Smooth muscle cell (in vitro differentiated cells): ENCODE measurements at regions not wholly inside any gene's neighbourhood (a gene's known extent, or its start where the extent isn't known, plus 50 kb on each side); places are given as distances from the start of the nearest gene placed in this dataset.

Source experiments
- DNase-seq: peaks from one replicate; lab custom pipeline; 2025; ENCODE audit not compliant: unreplicated experiment; lab: John Stamatoyannopoulos, UW
- H2AFZ ChIP-seq: fragments of 200-600 bp; sonication (generic); 2 replicates; pipeline ENCODE4 v1.6.0; 2016; ENCODE audit warnings: antibody characterized with exemption, low read depth, mild to moderate bottlenecking
- H3F3A ChIP-seq: fragments of 200-600 bp; sonication (generic); 2 replicates; pipeline ENCODE4 v1.6.0; 2017; ENCODE audit warnings: antibody characterized with exemption, low read depth
- H3K27ac ChIP-seq: fragments of 200-600 bp; sonication (generic); 2 replicates; pipeline ENCODE4 v1.5.1; 2016; ENCODE audit warnings: low read depth, mild to moderate bottlenecking
- H3K27me3 ChIP-seq: fragments of 200-600 bp; sonication (generic); 2 replicates; pipeline ENCODE4 v1.6.1; 2016; ENCODE audit warnings: low read depth, mild to moderate bottlenecking
- H3K36me3 ChIP-seq: fragments of 200-600 bp; sonication (generic); 2 replicates; pipeline ENCODE4 v1.5.1; 2016; ENCODE audit warnings: low read depth
- H3K4me1 ChIP-seq: fragments of 200-600 bp; sonication (generic); 2 replicates; pipeline ENCODE4 v1.5.1; 2016; ENCODE audit warnings: low read depth
- H3K4me2 ChIP-seq: fragments of 200-600 bp; sonication (generic); 2 replicates; pipeline ENCODE4 v1.6.0; 2016; ENCODE audit warnings: mild to moderate bottlenecking
- H3K4me3 ChIP-seq: fragments of 200-600 bp; sonication (generic); 2 replicates; pipeline ENCODE4 v1.5.1; 2016; ENCODE audit warnings: mild to moderate bottlenecking
- H3K79me2 ChIP-seq: fragments of 200-600 bp; sonication (generic); 2 replicates; pipeline ENCODE4 v1.6.0; 2016; ENCODE audit warnings: low read depth, mild to moderate bottlenecking
- H3K9ac ChIP-seq: fragments of 200-600 bp; sonication (generic); 2 replicates; pipeline ENCODE4 v1.6.0; 2016; ENCODE audit warnings: low read depth
- H3K9me3 ChIP-seq: fragments of 200-600 bp; sonication (generic); replicated peaks from 2 replicates; pipeline ENCODE4 v1.5.1; 2016; ENCODE audit warnings: low read depth
- H4K20me1 ChIP-seq: fragments of 200-600 bp; sonication (generic); 2 replicates; pipeline ENCODE4 v1.6.0; 2016; ENCODE audit warnings: low read depth
- CTCF ChIP-seq: fragments of 200-600 bp; sonication (generic); IDR thresholded peaks from 2 replicates; pipeline ENCODE4 v1.5.1; 2017; ENCODE audit warnings: borderline replicate concordance, mild to moderate bottlenecking, antibody characterized with exemption; ENCODE audit not compliant: insufficient read depth, poor library complexity, severe bottlenecking
- WGBS: methylation state at CpG from one replicate; pipeline ENCODE4 v1.1.7; 2016; ENCODE audit warnings: low lambda C conversion rate; 5-methylcytosine and 5-hydroxymethylcytosine counted together

- Histone ChIP-seq H3K36me3 (no peaks in the 10 kb centered on the region), H3K9me3 (no peaks in the 10 kb centered on the region), H3F3A (no peaks in the 10 kb centered on the region), H3K4me1 (no peaks in the 10 kb centered on the region), H3K79me2 (no peaks in the 10 kb centered on the region), H3K27ac (no peak overlapping the region), H3K4me2 (no peak overlapping the region), H4K20me1 (no peaks in the 10 kb centered on the region), H2AFZ (no peak overlapping the region), H3K4me3 (no peak overlapping the region), H3K9ac (no peak overlapping the region), H3K27me3 (no peaks in the 10 kb centered on the region)
- DNase-seq = no peak
- WGBS = 96% methylated on average over 27 of the region's 32 CpGs
- TF ChIP-seq CTCF = no peak
Observed at GRCh38 chr9:16924311-16924915, 53.9 kb upstream of the BNC2 start.

- no peak overlapping the region for H3K4me2 ChIP-seq
- no peaks in the 10 kb centered on the region for H3K27me3 ChIP-seq
- no peak for TF ChIP-seq CTCF
- H4K20me1 ChIP-seq = no peaks in the 10 kb centered on the region
- H3F3A ChIP-seq = no peaks in the 10 kb centered on the region
- H3K4me3 ChIP-seq = no peak overlapping the region
- H3K36me3 ChIP-seq = no peaks in the 10 kb centered on the region
- no peaks in the 10 kb centered on the region for H3K4me1 ChIP-seq
- H3K9ac ChIP-seq = no peak overlapping the region
- H2AFZ ChIP-seq = no peak overlapping the region
- H3K9me3 ChIP-seq = no peaks in the 10 kb centered on the region
- no peak for DNase-seq
- no peak overlapping the region for H3K27ac ChIP-seq
- 62% methylated on average over 3 of the region's 3 CpGs for WGBS
- no peaks in the 10 kb centered on the region for H3K79me2 ChIP-seq
Observed at GRCh38 chr9:16921855-16922254, 51.4 kb upstream of the BNC2 start.
